Chondrocyte (in vitro differentiated cells): ENCODE measurements at regions not wholly inside any gene's neighbourhood (a gene's known extent, or its start where the extent isn't known, plus 50 kb on each side); places are given as distances from the start of the nearest gene placed in this dataset.
"Not testable (repeated sequence)": the region's sequence is repeated elsewhere in the genome, so short reads cannot be mapped to it uniquely, and the experiment has no call there.

Experiments used
- DNase-seq: peaks from one replicate; pipeline ENCODE4 v3.0.0; 2021; ENCODE audit warnings: mixed read lengths, low spot score
- H3K27ac Mint-ChIP-seq: one replicate; pipeline ENCODE4 v1.8.0; 2021; ENCODE audit warnings: mild to moderate bottlenecking, moderate library complexity, mixed read lengths; ENCODE audit not compliant: unreplicated experiment
- H3K27me3 Mint-ChIP-seq: 2 replicates; pipeline ENCODE4 v1.8.0; 2021; ENCODE audit warnings: low read depth, mixed read lengths
- H3K36me3 Mint-ChIP-seq: 2 replicates; pipeline ENCODE4 v1.8.0; 2021; ENCODE audit warnings: low read depth, mixed read lengths
- H3K4me1 Mint-ChIP-seq: 2 replicates; pipeline ENCODE4 v1.8.0; 2021; ENCODE audit warnings: low read depth, mild to moderate bottlenecking, mixed read lengths
- H3K4me3 Mint-ChIP-seq: one replicate; pipeline ENCODE4 v1.8.0; 2021; ENCODE audit warnings: mild to moderate bottlenecking, moderate library complexity, mixed read lengths; ENCODE audit not compliant: unreplicated experiment
- H3K9me3 Mint-ChIP-seq: 2 replicates; pipeline ENCODE4 v1.8.0; 2021; ENCODE audit warnings: low read depth, mixed read lengths
- CTCF ChIP-seq: fragments of 200-600 bp; sonication (generic); IDR thresholded peaks from 2 replicates; pipeline ENCODE4 v1.5.0; 2021; ENCODE audit warnings: antibody characterized with exemption, mild to moderate bottlenecking, moderate library complexity

- DNase-seq = no peak
- no peak overlapping the region for H3K4me3 Mint-ChIP-seq
- peak overlapping the region; percentile 70 for H3K27ac Mint-ChIP-seq
- H3K9me3 Mint-ChIP-seq = no peaks in the 10 kb centered on the region
- H3K4me1 Mint-ChIP-seq = peaks cover 29% of the 10 kb centered on the region
- H3K27me3 Mint-ChIP-seq = no peaks in the 10 kb centered on the region
- no peaks in the 10 kb centered on the region for H3K36me3 Mint-ChIP-seq
- TF ChIP-seq CTCF = no peak
These were observed 552.4 kb upstream of the KCND2 start for GRCh38 chr7:119720541-119720940.

DNA sequence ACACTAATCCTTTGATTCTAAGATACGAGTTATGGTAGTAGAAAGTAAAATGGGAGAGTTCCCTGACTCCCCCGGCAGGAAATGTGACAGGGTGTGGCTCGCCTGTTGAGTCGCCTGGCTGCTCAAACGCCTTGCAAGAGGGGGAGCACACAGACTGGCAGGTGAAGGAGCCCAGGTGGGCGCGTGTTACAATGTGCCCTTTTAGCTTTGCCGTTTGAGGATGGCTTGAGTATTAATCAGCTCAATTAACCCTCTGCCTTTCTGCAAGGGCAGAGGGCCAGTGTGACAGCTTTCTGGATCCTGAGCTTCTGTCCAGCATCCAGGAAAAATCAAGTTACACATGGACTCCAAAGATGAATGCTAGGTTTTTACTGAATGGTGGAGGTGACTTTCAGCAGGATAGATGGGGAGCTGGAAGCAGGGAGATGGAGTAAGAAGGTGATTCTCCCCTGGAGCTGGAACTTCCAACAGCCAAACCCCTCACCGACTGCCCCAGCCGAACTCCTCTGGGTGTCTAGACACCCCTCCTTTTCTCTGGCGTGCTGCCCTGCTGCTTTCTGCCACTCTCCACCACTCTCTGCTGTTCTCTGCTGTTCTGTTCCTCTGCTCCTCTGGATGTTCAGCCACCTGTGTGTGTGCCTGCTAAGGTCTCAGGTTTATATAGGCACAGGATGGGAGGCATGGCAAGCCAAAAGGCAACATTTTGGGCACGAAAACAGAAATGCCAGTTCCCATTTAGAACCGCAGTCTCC is 548.8 kb upstream of the KCND2 start:
- H3K27ac Mint-ChIP-seq = no peak overlapping the region
- DNase-seq = peak; percentile 47
- TF ChIP-seq CTCF = no peak
- H3K27me3 Mint-ChIP-seq = no peaks in the 10 kb centered on the region
- peaks cover 22% of the 10 kb centered on the region for H3K4me1 Mint-ChIP-seq
- no peaks in the 10 kb centered on the region for H3K9me3 Mint-ChIP-seq
- no peak overlapping the region for H3K4me3 Mint-ChIP-seq
- H3K36me3 Mint-ChIP-seq = no peaks in the 10 kb centered on the region

DNA sequence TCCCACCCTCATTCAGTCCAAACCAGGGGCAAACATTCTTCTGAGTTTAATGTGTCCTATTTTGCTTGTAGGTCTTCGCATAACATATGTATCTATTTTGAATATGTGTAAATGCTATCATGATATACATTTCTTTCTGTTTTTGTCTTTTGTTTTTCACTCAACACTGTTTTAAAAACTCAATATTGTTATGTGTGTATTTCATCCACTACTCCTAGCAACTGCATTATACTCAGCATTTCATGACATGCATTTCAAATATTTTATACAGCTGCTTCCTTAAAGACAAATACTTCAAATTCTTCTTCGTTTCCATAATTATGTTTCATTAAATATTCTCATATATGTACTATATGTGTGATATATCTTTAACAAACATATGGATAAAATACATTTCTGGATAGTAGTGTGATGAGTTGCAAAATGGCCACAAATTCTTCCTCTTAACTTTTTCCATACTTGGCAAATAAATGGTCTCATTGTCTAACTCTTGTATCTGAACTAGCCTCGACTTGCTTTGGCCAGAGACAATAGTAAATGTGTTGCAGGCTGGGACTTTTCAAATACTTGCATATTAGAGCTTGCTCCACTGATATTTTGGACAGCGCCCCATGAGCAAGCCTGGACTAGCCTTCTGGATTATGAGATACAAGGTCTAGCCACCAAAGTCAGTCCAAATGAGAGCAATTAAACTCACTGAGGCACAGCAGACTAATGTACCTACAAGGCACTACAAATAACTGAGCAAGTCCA is 539.7 kb upstream of the KCND2 start:
- Mint-ChIP-seq H3K4me1 (no peaks in the 10 kb centered on the region), H3K4me3 (no peak overlapping the region), H3K9me3 (no peaks in the 10 kb centered on the region), H3K27me3 (no peaks in the 10 kb centered on the region), H3K27ac (no peak overlapping the region), H3K36me3 (no peaks in the 10 kb centered on the region)
- TF ChIP-seq CTCF = no peak
- DNase-seq = no peak

- H3K27ac Mint-ChIP-seq = no peak overlapping the region
These were observed 535.6 kb upstream of the KCND2 start for GRCh38 chr7:119737390-119737789.

GRCh38 chr7:119745280-119745679 is 527.7 kb upstream of the KCND2 start:
- H3K27ac Mint-ChIP-seq, H3K36me3 Mint-ChIP-seq, H3K9me3 Mint-ChIP-seq: not testable (repeated sequence)

More at GRCh38 chr7:119737390-119737789, 535.6 kb upstream of the KCND2 start:
- no peak for DNase-seq
- Mint-ChIP-seq H3K4me3 (no peak overlapping the region), H3K9me3 (no peaks in the 10 kb centered on the region), H3K4me1 (no peaks in the 10 kb centered on the region), H3K36me3 (no peaks in the 10 kb centered on the region), H3K27me3 (no peaks in the 10 kb centered on the region)
- no peak for TF ChIP-seq CTCF

More at GRCh38 chr7:119745280-119745679, 527.7 kb upstream of the KCND2 start:
- not testable (repeated sequence) for H3K4me1 Mint-ChIP-seq, DNase-seq, H3K4me3 Mint-ChIP-seq, H3K27me3 Mint-ChIP-seq
